Psoas muscle (tissue), 7 donors: ENCODE measurements at regions not wholly inside any gene's neighbourhood (a gene's known extent, or its start where the extent isn't known, plus 50 kb on each side); places are given as distances from the start of the nearest gene placed in this dataset.

Source experiments
- ATAC-seq, 4 donors: fragments of 200-7000 bp; cut with Tn5 transposase; one replicate each; pipeline ENCODE4 v1.9.1; 2020; ENCODE audit warnings: moderate library complexity in 3 of 4, mild to moderate bottlenecking in 2 of 4
- DNase-seq, 2 donors: peaks; one replicate each; pipeline ENCODE4 v3.0.0-alpha.2; 2020
- H3K27ac ChIP-seq: fragments of 200-600 bp; one replicate; pipeline ENCODE4 v1.8.0; 2022
- H3K27me3 ChIP-seq, 3 donors: fragments of 200-600 bp in 1 of 3; one replicate each; pipeline versions ENCODE4 v1.6.1 to v1.8.0; 2013 to 2022; ENCODE audit warnings: low read length in 2 of 3, mild to moderate bottlenecking in 2 of 3, moderate library complexity in 1 of 3; ENCODE audit not compliant: insufficient read depth in 3 of 3
- H3K36me3 ChIP-seq, 2 donors: fragments of 200-600 bp in 1 of 2; one replicate each; pipeline versions ENCODE4 v1.6.1 to v1.8.0; 2013 to 2022; ENCODE audit warnings: low read depth in 1 of 2, mild to moderate bottlenecking in 1 of 2, moderate library complexity in 1 of 2; ENCODE audit not compliant: insufficient read depth in 1 of 2
- H3K4me1 ChIP-seq: fragments of 200-600 bp; one replicate; pipeline ENCODE4 v1.8.0; 2022
- H3K4me3 ChIP-seq: fragments of 200-600 bp; one replicate; pipeline ENCODE4 v1.8.0; 2022; ENCODE audit warnings: mild to moderate bottlenecking
- H3K9me3 ChIP-seq: fragments of 200-600 bp; one replicate; pipeline ENCODE4 v1.8.0; 2022
- WGBS, 3 donors: extraction: QIAGEN DNeasy Blood & Tissue Kit; methylation state at CpG; one replicate each; pipeline versions ENCODE4 v1.1.6 to v1.1.7; 2013; 5-methylcytosine and 5-hydroxymethylcytosine counted together
- intact Hi-C, 2 donors: fragments of 100-400 bp; cut with DNase I; formaldehyde crosslinking; loops; one replicate each; pipeline versions ENCODE4 v1.11.0 to v1.14.2; 2022
- TF ChIP-seq, protein P1 (sequence below): fragments of 200-600 bp; IDR thresholded peaks from one replicate; pipeline ENCODE4 v1.8.0; 2022; ENCODE audit warnings: antibody characterized with exemption
- donor health status: healthy with polysubstance abuse.
- donor health status: DM: no; HTN: no; CAD: no; lungs with moderate emphysema.
- donor health status: Bipolar disorder and iron deficiency.
- donor health status: healthy.
- donor health status: DM: yes; HTN: yes; CAD: no.
- donor health status: DM: no; HTN: no; CAD: no.
- donor health status: DM: yes; HTN: yes; CAD: no.

GRCh38 chr16:86378831-86379504, 131.4 kb upstream of the FOXF1 start:
- Histone ChIP-seq H3K9me3 (peaks cover 5% of the 10 kb centered on the region), H3K4me3 (no peak overlapping the region), H3K4me1 (no peaks in the 10 kb centered on the region), H3K27me3 (peaks cover 0 to 17% (median 6%) of the 10 kb centered on the region in 3 donors), H3K36me3 (no peaks in the 10 kb centered on the region), H3K27ac (no peak overlapping the region)
- intact Hi-C loops = no loop called here
- 81 to 85% (median 82%) methylated on average over 19 to 20 of the region's 20 CpGs for WGBS, 3 donors
- DNase-seq (no peak), ATAC-seq (no peak)
- TF ChIP-seq, protein P1, sequence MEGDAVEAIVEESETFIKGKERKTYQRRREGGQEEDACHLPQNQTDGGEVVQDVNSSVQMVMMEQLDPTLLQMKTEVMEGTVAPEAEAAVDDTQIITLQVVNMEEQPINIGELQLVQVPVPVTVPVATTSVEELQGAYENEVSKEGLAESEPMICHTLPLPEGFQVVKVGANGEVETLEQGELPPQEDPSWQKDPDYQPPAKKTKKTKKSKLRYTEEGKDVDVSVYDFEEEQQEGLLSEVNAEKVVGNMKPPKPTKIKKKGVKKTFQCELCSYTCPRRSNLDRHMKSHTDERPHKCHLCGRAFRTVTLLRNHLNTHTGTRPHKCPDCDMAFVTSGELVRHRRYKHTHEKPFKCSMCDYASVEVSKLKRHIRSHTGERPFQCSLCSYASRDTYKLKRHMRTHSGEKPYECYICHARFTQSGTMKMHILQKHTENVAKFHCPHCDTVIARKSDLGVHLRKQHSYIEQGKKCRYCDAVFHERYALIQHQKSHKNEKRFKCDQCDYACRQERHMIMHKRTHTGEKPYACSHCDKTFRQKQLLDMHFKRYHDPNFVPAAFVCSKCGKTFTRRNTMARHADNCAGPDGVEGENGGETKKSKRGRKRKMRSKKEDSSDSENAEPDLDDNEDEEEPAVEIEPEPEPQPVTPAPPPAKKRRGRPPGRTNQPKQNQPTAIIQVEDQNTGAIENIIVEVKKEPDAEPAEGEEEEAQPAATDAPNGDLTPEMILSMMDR = no peak

DNA sequence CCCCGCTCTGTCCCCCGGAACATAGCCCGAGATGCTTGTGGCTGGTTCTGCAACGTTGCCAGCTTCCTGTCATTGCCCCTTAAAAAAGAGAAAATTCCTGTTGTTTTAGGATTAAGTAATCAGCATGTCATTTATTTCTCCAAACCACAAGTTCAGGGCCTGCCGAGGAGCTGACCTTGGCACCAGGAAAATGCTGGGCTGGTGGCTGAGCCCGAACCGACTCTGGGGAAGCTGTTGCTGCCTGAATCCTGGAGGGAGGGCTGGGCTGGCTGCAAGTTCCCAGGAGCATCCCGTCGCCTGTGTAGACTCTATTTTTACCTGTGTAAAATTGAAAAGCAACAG, 130.9 kb upstream of the FOXF1 start:
- intact Hi-C loops = no loop called here
- peaks cover 0 to 17% (median 6%) of the 10 kb centered on the region in 3 donors for H3K27me3 ChIP-seq
- no peak overlapping the region for H3K27ac ChIP-seq
- WGBS, 3 donors = 63 to 66% (median 65%) methylated on average over 9 of the region's 9 CpGs
- ATAC-seq (no peak), DNase-seq (no peak)
- peaks cover 5% of the 10 kb centered on the region for H3K9me3 ChIP-seq
- no peaks in the 10 kb centered on the region for H3K36me3 ChIP-seq
- H3K4me1 ChIP-seq = no peaks in the 10 kb centered on the region
- no peak overlapping the region for H3K4me3 ChIP-seq
- TF ChIP-seq, protein P1 = no peak

GRCh38 chr16:86380030-86380429, 130.3 kb upstream of the FOXF1 start:
- intact Hi-C loops = no loop called here
- WGBS, 3 donors = 64 to 70% (median 67%) methylated on average over 9 of the region's 9 CpGs
- TF ChIP-seq, protein P1 = no peak
- Histone ChIP-seq H3K4me1 (no peaks in the 10 kb centered on the region), H3K9me3 (peaks cover under 1% of the 10 kb centered on the region), H3K27me3 (peaks cover 0 to 18% (median 6%) of the 10 kb centered on the region in 3 donors), H3K4me3 (no peak overlapping the region), H3K36me3 (no peaks in the 10 kb centered on the region), H3K27ac (no peak overlapping the region)
- no peak for DNase-seq
- ATAC-seq = no peak

GRCh38 chr16:86381491-86381890, 128.8 kb upstream of the FOXF1 start:
- DNase-seq (no peak), ATAC-seq (no peak)
- intact Hi-C loops = no loop called here
- no peaks in the 10 kb centered on the region for H3K36me3 ChIP-seq
- no peaks in the 10 kb centered on the region for H3K9me3 ChIP-seq
- no peak overlapping the region for H3K27ac ChIP-seq
- WGBS, 3 donors = 52 to 64% (median 54%) methylated on average over 7 of the region's 7 CpGs
- peaks cover 0 to 16% (median 6%) of the 10 kb centered on the region in 3 donors for H3K27me3 ChIP-seq
- no peak overlapping the region for H3K4me3 ChIP-seq
- no peaks in the 10 kb centered on the region for H3K4me1 ChIP-seq
- TF ChIP-seq, protein P1 = no peak
